Fibroblast of pulmonary artery (primary cell): ENCODE measurements at regions not wholly inside any gene's neighbourhood (a gene's known extent, or its start where the extent isn't known, plus 50 kb on each side); places are given as distances from the start of the nearest gene placed in this dataset.

Source experiments
- DNase-seq: peaks from one replicate; pipeline ENCODE4 v3.0.0-alpha.2; 2010; ENCODE audit warnings: low read depth
- H3K4me3 ChIP-seq: replicated peaks from 2 replicates; pipeline ENCODE4 v1.5.1; 2011; ENCODE audit warnings: low read depth, mild to moderate bottlenecking, control low read depth, low read length, moderate library complexity
- TF ChIP-seq, protein P1 (sequence below): IDR thresholded peaks from 2 replicates; pipeline ENCODE4 v1.5.1; 2011; ENCODE audit warnings: mild to moderate bottlenecking, control low read depth, low read length, inconsistent platforms; ENCODE audit errors: missing control alignments

DNA sequence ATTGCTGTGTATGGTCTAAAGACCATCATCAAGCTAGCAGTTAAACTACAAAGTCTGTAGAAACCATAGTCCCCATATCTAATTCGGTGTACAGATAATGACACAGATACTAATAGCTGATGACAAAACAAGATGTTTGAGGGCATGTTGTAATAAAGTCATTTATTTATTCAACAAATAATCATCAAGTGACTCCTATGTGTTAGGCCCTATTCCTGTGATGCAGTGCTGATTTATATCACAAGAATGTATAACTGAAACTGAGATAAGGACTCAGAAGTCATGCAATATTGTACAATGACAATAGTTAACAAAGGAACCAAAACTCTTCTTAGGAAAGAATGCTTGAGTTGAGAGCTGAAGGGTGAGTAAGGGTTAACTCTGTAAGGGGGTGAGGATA, 315.0 kb upstream of the NR3C2 start:
- TF ChIP-seq, protein P1, sequence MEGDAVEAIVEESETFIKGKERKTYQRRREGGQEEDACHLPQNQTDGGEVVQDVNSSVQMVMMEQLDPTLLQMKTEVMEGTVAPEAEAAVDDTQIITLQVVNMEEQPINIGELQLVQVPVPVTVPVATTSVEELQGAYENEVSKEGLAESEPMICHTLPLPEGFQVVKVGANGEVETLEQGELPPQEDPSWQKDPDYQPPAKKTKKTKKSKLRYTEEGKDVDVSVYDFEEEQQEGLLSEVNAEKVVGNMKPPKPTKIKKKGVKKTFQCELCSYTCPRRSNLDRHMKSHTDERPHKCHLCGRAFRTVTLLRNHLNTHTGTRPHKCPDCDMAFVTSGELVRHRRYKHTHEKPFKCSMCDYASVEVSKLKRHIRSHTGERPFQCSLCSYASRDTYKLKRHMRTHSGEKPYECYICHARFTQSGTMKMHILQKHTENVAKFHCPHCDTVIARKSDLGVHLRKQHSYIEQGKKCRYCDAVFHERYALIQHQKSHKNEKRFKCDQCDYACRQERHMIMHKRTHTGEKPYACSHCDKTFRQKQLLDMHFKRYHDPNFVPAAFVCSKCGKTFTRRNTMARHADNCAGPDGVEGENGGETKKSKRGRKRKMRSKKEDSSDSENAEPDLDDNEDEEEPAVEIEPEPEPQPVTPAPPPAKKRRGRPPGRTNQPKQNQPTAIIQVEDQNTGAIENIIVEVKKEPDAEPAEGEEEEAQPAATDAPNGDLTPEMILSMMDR, result no peak
- no peak for DNase-seq
- H3K4me3 ChIP-seq, result no peak overlapping the region

DNA sequence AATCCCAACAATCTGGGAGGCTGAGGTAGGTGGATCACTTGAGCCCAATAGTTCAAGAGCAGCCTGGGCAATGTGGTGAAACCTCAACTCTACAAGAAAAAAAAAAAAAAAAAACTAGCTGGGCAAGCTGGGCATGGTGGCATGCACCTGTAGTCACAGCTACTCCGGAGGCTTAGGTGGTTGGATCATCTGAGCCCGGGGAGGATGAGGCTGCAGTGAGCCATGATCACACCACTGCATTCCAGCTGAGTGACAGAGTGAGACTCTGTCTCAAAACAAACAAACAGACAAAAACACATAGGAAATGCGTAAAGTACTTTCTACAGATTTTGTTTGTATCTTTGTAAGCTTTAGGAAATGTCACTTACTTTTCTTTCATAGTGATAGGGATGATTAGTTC, 307.2 kb upstream of the NR3C2 start:
- TF ChIP-seq, protein P1, result no peak
- no peak overlapping the region for H3K4me3 ChIP-seq
- no peak for DNase-seq

DNA sequence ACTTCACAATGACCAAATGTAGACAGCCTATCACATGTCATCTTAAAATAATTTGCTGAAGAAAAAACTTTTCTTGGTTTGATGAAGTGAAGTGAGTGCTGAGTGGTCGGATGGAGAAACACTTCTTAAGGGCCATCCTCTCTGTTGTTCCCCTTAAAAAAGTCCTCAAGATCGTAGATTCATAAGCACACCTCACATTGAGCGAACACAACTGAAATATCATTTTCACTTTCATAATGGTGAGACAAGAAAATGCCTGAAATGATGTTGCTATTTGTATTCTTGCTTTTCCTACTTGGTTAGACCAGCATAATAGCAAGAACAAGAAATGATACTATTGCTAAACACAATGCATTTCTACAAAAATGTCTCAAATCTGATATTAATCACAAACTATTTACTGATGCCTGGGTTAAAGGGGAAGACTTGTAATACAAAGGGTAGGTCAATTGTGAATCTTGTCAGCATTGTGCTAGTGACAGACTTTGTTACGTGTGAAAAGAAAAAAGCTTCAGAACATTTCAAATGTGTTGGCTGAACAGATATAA, 305.6 kb upstream of the NR3C2 start:
- no peak for DNase-seq
- TF ChIP-seq, protein P1, result no peak
- no peak overlapping the region for H3K4me3 ChIP-seq

DNA sequence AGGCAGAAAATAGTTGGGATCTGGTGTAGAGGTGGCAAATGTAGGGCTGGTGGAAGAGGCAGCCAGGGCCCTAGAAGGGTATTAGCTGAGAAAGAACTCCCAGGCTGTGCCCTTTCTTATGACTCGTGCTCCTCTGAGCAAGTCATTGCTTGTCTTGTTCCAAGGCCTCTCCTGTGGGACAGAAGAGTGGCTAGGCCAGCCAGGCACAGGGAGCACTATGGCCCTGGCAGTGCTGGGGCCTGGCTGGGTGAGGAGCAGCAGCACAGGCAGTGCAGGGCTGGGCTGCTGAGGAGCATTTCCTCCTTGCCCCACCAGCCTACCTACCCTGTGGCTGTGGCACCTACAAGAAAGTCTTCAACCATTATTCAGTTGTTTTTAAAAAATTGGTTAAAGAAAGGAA, 298.5 kb upstream of the NR3C2 start:
- TF ChIP-seq, protein P1, result no peak
- DNase-seq, result no peak
- H3K4me3 ChIP-seq, result no peak overlapping the region

DNA sequence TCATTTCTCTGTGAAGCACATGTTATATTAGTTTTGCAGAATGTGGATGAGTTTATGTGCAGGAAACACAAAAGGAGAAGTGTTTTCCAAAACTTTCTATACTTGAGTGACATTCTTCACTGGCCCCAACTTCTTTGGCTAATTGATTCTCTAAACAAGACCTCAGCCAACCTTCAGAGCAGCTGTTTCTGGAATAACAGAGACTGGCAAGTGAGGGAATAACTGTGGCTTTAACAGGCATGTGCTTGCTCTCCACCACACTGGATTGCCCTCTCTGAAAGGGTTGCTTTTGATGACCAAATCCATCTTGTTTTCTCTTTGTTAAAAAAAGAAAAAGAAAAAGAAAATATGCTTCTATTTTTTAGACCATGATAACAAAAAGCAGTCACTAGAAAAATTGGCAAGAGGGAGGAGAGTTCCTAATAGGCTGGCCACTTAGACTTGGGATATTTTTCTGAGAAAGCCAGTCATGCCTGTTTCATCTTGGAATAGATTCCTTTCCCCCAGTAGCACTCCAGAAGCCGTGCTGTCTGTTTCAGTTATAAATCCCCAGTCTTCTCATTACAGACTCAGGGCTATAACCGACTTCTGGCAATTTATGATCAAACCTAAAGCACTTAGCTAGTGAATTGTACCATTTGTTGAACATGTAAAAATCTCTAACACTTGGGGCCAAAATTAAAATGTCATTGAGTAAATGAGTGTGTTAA, 295.0 kb upstream of the NR3C2 start:
- H3K4me3 ChIP-seq, result no peak overlapping the region
- no peak for DNase-seq
- TF ChIP-seq, protein P1, result no peak

GRCh38 chr4:148735432-148736155, 293.4 kb upstream of the NR3C2 start:
- no peak for DNase-seq
- TF ChIP-seq, protein P1, result no peak
- H3K4me3 ChIP-seq, result no peak overlapping the region
